ENCODE measurements at regions not wholly inside any gene's neighbourhood (a gene's known extent, or its start where the extent isn't known, plus 50 kb on each side); places are given as distances from the start of the nearest gene placed in this dataset.

GRCh38 chr4:120440730-120441129 lies 374.1 kb upstream of the MAD2L1 start:
- H3K27ac ChIP-seq = no peak overlapping the region
- no peak overlapping the region for H3K4me3 ChIP-seq
- H3K36me3 ChIP-seq = no peaks in the 10 kb centered on the region
- H3K4me1 ChIP-seq = no peaks in the 10 kb centered on the region
- ATAC-seq = no peak
- no peak for TF ChIP-seq POLR2A (IDR thresholded peaks at IDR 0.05)
- TF ChIP-seq CTCF (IDR thresholded peaks at IDR 0.05) = no peak
- 44% methylated on average over 3 of the region's 3 CpGs for WGBS (ENCODE audit: insufficient coverage, low coverage, low lambda C conversion rate, missing lambda C conversion rate)
- no peak for DNase-seq
- H3K27me3 ChIP-seq = no peaks in the 10 kb centered on the region
- intact Hi-C loops (cut with DNase I) = no loop called here
- no peaks in the 10 kb centered on the region for H3K9me3 ChIP-seq

GRCh38 chr4:120435179-120435578 lies 368.5 kb upstream of the MAD2L1 start:
- DNase-seq (no peak), ATAC-seq (no peak)
- H3K9me3 ChIP-seq = no peaks in the 10 kb centered on the region
- no peak for TF ChIP-seq CTCF (IDR thresholded peaks at IDR 0.05)
- TF ChIP-seq POLR2A (IDR thresholded peaks at IDR 0.05) = no peak
- no peak overlapping the region for H3K27ac ChIP-seq
- no peaks in the 10 kb centered on the region for H3K36me3 ChIP-seq
- intact Hi-C loops (cut with DNase I) = no loop called here
- no peaks in the 10 kb centered on the region for H3K4me1 ChIP-seq
- H3K4me3 ChIP-seq = no peak overlapping the region
- WGBS (ENCODE audit: insufficient coverage, low coverage, low lambda C conversion rate, missing lambda C conversion rate) = 45% methylated on average over 5 of the region's 5 CpGs
- no peaks in the 10 kb centered on the region for H3K27me3 ChIP-seq

- Histone ChIP-seq H3K4me1 (no peaks in the 10 kb centered on the region), H3K4me3 (no peak overlapping the region), H3K27ac (no peak overlapping the region), H3K36me3 (no peaks in the 10 kb centered on the region), H3K27me3 (no peaks in the 10 kb centered on the region), H3K9me3 (no peaks in the 10 kb centered on the region)
- WGBS (ENCODE audit: insufficient coverage, low coverage, low lambda C conversion rate, missing lambda C conversion rate) = 32% methylated on average over 2 of the region's 2 CpGs
- intact Hi-C loops (cut with DNase I) = no loop called here
- no peak for TF ChIP-seq POLR2A (IDR thresholded peaks at IDR 0.05)
- no peak for TF ChIP-seq CTCF (IDR thresholded peaks at IDR 0.05)
- no peak for ATAC-seq
- no peak for DNase-seq
Observed at GRCh38 chr4:120434756-120435155, 368.1 kb upstream of the MAD2L1 start.

- no peaks in the 10 kb centered on the region for H3K36me3 ChIP-seq
- H3K27ac ChIP-seq = no peak overlapping the region
- no peak overlapping the region for H3K4me3 ChIP-seq
- intact Hi-C loops (cut with DNase I) = no loop called here
- 38% methylated on average over 3 of the region's 3 CpGs for WGBS (ENCODE audit: insufficient coverage, low coverage, low lambda C conversion rate, missing lambda C conversion rate)
- TF ChIP-seq POLR2A (IDR thresholded peaks at IDR 0.05) (no peak), CTCF (IDR thresholded peaks at IDR 0.05) (no peak)
- no peaks in the 10 kb centered on the region for H3K9me3 ChIP-seq
- H3K27me3 ChIP-seq = no peaks in the 10 kb centered on the region
- H3K4me1 ChIP-seq = no peaks in the 10 kb centered on the region
- DNase-seq (no peak), ATAC-seq (no peak)
Observed at GRCh38 chr4:120432301-120432860, 365.7 kb upstream of the MAD2L1 start.

GRCh38 chr4:120431180-120431579 lies 364.5 kb upstream of the MAD2L1 start:
- DNase-seq (no peak), ATAC-seq (no peak)
- Histone ChIP-seq H3K27me3 (no peaks in the 10 kb centered on the region), H3K4me3 (no peak overlapping the region), H3K4me1 (no peaks in the 10 kb centered on the region), H3K36me3 (no peaks in the 10 kb centered on the region), H3K27ac (no peak overlapping the region), H3K9me3 (no peaks in the 10 kb centered on the region)
- intact Hi-C loops (cut with DNase I) = no loop called here
- TF ChIP-seq POLR2A (IDR thresholded peaks at IDR 0.05) (no peak), CTCF (IDR thresholded peaks at IDR 0.05) (no peak)

Measured in right lobe of liver (tissue), 6 donors.